Motor neuron (in vitro differentiated cells): ENCODE measurements at regions not wholly inside any gene's neighbourhood (a gene's known extent, or its start where the extent isn't known, plus 50 kb on each side); places are given as distances from the start of the nearest gene placed in this dataset.

Source experiments
- ATAC-seq, 8 experiments: fragments of 200-7000 bp; cut with Tn5 transposase; replicated peaks in 6 of 8; 2 replicates each; pipeline ENCODE4 v1.8.0; 2021; ENCODE audit warnings: mild to moderate bottlenecking in 8 of 8, moderate library complexity in 8 of 8
- H3K27ac ChIP-seq, 2 donors: fragments of 250-450 bp; sonication (Bioruptor Pico); 2 replicates each; pipeline ENCODE4 v1.9.0; 2021; ENCODE audit warnings: antibody characterized with exemption in 2 of 2, mild to moderate bottlenecking in 2 of 2, moderate library complexity in 1 of 2
- H3K4me1 ChIP-seq, 2 donors: fragments of 250-450 bp; sonication (Bioruptor Pico); replicated peaks in 1 of 2; 2 replicates each; pipeline ENCODE4 v1.6.1; 2021; ENCODE audit warnings: antibody characterized with exemption in 2 of 2, mild to moderate bottlenecking in 2 of 2, moderate library complexity in 1 of 2
- H3K4me3 ChIP-seq, 5 donors: fragments of 250-450 bp; sonication (Bioruptor Pico); 2 replicates each; pipeline ENCODE4 v1.9.0; 2021; ENCODE audit warnings: antibody characterized with exemption in 5 of 5, mild to moderate bottlenecking in 5 of 5, moderate library complexity in 4 of 5
- WGBS, 10 experiments: fragments of 450-650 bp; shearing (Covaris generic); methylation state at CpG; one replicate each; pipeline ENCODE4 v1.0.0; 2022; 5-methylcytosine and 5-hydroxymethylcytosine counted together
- in situ Hi-C, 9 experiments: fragments of 400-800 bp; cut with MboI; loops; one replicate each; pipeline ENCODE4 v1.15.0; 2021; ENCODE audit warnings: low sequenced_read_pairs in 9 of 9, low pct_unique_long_range_greater_than_20kb in 2 of 9; ENCODE audit not compliant: unreplicated experiment in 9 of 9

- WGBS, 10 experiments, result 44 to 100% (median 71%) methylated on average over 3 to 4 of the region's 4 CpGs
- ATAC-seq, result no peak
- Histone ChIP-seq H3K4me3 (no peak overlapping the region), H3K27ac (no peak overlapping the region), H3K4me1 (peaks cover 9 to 22% of the 10 kb centered on the region in 2 donors)
- in situ Hi-C loops, result no loop called here
These were observed 211.7 kb upstream of the KLF6 start for GRCh38 chr10:3996697-3997096.

GRCh38 chr10:3995302-3996210 is 210.5 kb upstream of the KLF6 start:
- Histone ChIP-seq H3K27ac (no peak overlapping the region), H3K4me3 (no peak overlapping the region), H3K4me1 (peaks cover 9 to 22% of the 10 kb centered on the region in 2 donors)
- ATAC-seq, result no peak
- WGBS, 10 experiments, result 6 to 96% (median 75%) methylated on average over 1 to 5 of the region's 8 CpGs; no CpG with 5 or more reads in 1 of the 10 experiments
- in situ Hi-C loops, result no loop called here

GRCh38 chr10:3992382-3993178 is 207.6 kb upstream of the KLF6 start:
- WGBS, 10 experiments, result 14 to 100% (median 68%) methylated on average over 1 to 5 of the region's 16 CpGs; no CpG with 5 or more reads in 3 of the 10 experiments
- Histone ChIP-seq H3K27ac (no peak overlapping the region), H3K4me3 (no peak overlapping the region), H3K4me1 (peaks cover 9 to 22% of the 10 kb centered on the region in 2 donors)
- in situ Hi-C loops, result no loop called here
- ATAC-seq, result peak in 3 of 8 experiments; percentile 47 to 57 (median 51)

GRCh38 chr10:3990307-3990706 is 205.3 kb upstream of the KLF6 start:
- Histone ChIP-seq H3K4me1 (peaks cover 9 to 22% of the 10 kb centered on the region in 2 donors), H3K4me3 (no peak overlapping the region), H3K27ac (no peak overlapping the region)
- in situ Hi-C loops, result no loop called here
- ATAC-seq, result no peak
- 94 to 100% (median 98%) methylated on average over 2 to 5 of the region's 5 CpGs; no CpG with 5 or more reads in 7 of the 10 experiments for WGBS, 10 experiments

- no peak for ATAC-seq
- Histone ChIP-seq H3K27ac (no peak overlapping the region), H3K4me1 (peaks cover 0 to 6% of the 10 kb centered on the region in 2 donors), H3K4me3 (no peak overlapping the region)
- 0 to 94% (median 59%) methylated on average over 1 to 7 of the region's 9 CpGs for WGBS, 10 experiments
- in situ Hi-C loops, result no loop called here
These were observed 202.3 kb upstream of the KLF6 start for GRCh38 chr10:3987143-3987974.

GRCh38 chr10:3986493-3987142 is 201.6 kb upstream of the KLF6 start:
- in situ Hi-C loops, result no loop called here
- no peak overlapping the region for H3K4me3 ChIP-seq

GRCh38 chr10:3982746-3983442 is 197.9 kb upstream of the KLF6 start:
- ATAC-seq, result no peak
- in situ Hi-C loops, result no loop called here
- Histone ChIP-seq H3K4me1 (no peaks in the 10 kb centered on the region), H3K27ac (no peak overlapping the region), H3K4me3 (no peak overlapping the region)

More at GRCh38 chr10:3986493-3987142, 201.6 kb upstream of the KLF6 start:
- H3K27ac ChIP-seq, result no peak overlapping the region
- ATAC-seq, result peak in 5 of 8 experiments; percentile 47 to 71 (median 50)
- no peaks in the 10 kb centered on the region for H3K4me1 ChIP-seq
- WGBS, 10 experiments, result 56 to 100% (median 82%) methylated on average over 1 to 10 of the region's 10 CpGs

GRCh38 chr10:3981300-3981699 is 196.3 kb upstream of the KLF6 start:
- no peak overlapping the region for H3K27ac ChIP-seq
- no peak for ATAC-seq
- in situ Hi-C loops, result no loop called here

GRCh38 chr10:3980660-3981059 is 195.7 kb upstream of the KLF6 start:
- 33 to 100% (median 100%) methylated on average over 1 of the region's 1 CpG; no CpG with 5 or more reads in 2 of the 10 experiments for WGBS, 10 experiments
- no peak overlapping the region for H3K27ac ChIP-seq
- in situ Hi-C loops, result no loop called here
- no peaks in the 10 kb centered on the region for H3K4me1 ChIP-seq
- ATAC-seq, result no peak
- no peak overlapping the region for H3K4me3 ChIP-seq

More at GRCh38 chr10:3981300-3981699, 196.3 kb upstream of the KLF6 start:
- Histone ChIP-seq H3K4me1 (no peaks in the 10 kb centered on the region), H3K4me3 (no peak overlapping the region)
- WGBS, 10 experiments, result 63 to 100% (median 74%) methylated on average over 1 to 9 of the region's 10 CpGs; no CpG with 5 or more reads in 1 of the 10 experiments

GRCh38 chr10:3980144-3980543 is 195.1 kb upstream of the KLF6 start:
- Histone ChIP-seq H3K27ac (no peak overlapping the region), H3K4me1 (no peaks in the 10 kb centered on the region), H3K4me3 (no peak overlapping the region)
- 38 to 76% (median 61%) methylated on average over 1 to 4 of the region's 4 CpGs for WGBS, 10 experiments
- in situ Hi-C loops, result no loop called here
- ATAC-seq, result peak in 1 of 8 experiments; percentile 27

- ATAC-seq, result no peak
- in situ Hi-C loops, result no loop called here
- H3K27ac ChIP-seq, result no peak overlapping the region
- WGBS, 10 experiments, result 25 to 100% (median 75%) methylated on average over 1 to 4 of the region's 4 CpGs
- H3K4me1 ChIP-seq, result no peaks in the 10 kb centered on the region
- H3K4me3 ChIP-seq, result no peak overlapping the region
These were observed 193.8 kb upstream of the KLF6 start for GRCh38 chr10:3978761-3979160.

GRCh38 chr10:3978174-3978573 is 193.2 kb upstream of the KLF6 start:
- Histone ChIP-seq H3K4me1 (no peaks in the 10 kb centered on the region), H3K27ac (no peak overlapping the region), H3K4me3 (no peak overlapping the region)
- WGBS, 10 experiments, result 80 to 100% (median 100%) methylated on average over 1 of the region's 1 CpG; no CpG with 5 or more reads in 2 of the 10 experiments
- in situ Hi-C loops, result no loop called here
- ATAC-seq, result no peak
